GM19238 (cell line): ENCODE measurements at regions not wholly inside any gene's neighbourhood (a gene's known extent, or its start where the extent isn't known, plus 50 kb on each side); places are given as distances from the start of the nearest gene placed in this dataset.
"Not testable (repeated sequence)": the region's sequence is repeated elsewhere in the genome, so short reads cannot be mapped to it uniquely, and the experiment has no call there.

Source experiments
- DNase-seq: peaks from one replicate; pipeline ENCODE4 v3.0.0; 2011; ENCODE audit warnings: low spot score; ENCODE audit not compliant: insufficient read length

GRCh38 chr12:13362260-13362841 lies 165.8 kb downstream of the EMP1 start:
- DNase-seq = peak; percentile 56

DNA sequence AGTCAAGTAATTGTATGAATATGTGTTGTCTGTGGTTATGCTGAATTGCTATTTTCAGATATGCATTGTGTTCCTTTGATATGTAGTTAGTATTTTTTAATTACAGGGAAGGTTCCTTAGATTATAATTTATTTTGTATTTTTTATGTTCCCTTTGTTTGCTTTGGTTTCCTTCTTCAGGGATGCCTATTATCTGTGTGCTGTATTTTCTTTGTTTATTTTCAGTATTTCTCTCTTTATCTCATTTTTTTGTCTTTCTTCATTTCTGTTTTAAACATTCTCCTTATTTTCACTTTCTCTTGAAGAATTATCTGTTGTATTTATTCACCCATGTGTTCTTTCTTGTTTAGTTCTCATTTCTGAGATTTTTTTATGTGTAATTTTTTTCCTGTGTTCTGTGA lies 163.1 kb downstream of the EMP1 start:
- no peak for DNase-seq

DNA sequence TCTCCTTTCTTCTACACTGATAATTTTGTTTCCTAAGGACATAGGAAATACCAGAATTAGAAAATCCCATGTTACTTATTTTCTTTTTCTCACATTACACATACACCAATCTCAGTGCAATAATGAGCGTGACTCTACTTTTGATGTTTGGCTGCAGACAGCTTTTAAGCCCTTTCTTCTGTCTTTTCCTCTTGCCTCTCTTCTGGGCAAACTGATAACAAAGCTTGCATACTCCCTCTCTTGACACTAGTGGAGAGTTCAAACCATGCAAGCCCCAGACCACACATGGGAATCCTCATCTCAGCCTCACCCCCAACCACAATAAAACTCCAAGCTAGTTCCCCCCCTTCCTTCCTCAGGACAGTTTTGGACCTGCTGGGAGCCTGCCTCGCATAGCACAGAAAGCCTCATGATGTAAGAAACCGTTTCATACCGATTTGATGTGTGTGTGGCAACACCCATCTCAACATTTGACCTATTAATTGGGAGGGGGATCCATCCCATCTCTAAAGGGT lies 161.9 kb downstream of the EMP1 start:
- DNase-seq = no peak

- no peak for DNase-seq
Measured at GRCh38 chr12:13350946-13351345, 154.4 kb downstream of the EMP1 start.

- no peak for DNase-seq
Measured at GRCh38 chr12:13350381-13350780, 153.9 kb downstream of the EMP1 start.

DNA sequence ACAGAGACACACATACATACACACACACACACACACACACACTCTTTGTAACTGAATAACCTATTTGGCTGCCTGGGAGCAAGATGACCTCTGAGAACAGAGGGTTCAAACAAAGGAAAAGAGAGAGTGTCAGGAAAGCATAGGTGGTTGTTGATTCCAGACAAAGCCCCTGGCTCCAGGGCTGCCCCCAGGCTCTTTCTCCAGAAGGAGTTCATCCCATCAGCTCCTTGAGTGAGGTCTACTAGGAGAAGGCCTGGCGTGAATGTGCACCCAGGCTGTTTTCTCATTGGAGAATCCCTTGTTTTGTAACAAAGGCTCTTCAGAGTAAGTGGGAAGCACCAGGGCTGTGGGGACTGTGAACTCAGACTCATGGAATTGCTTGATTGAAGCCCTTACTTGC lies 151.9 kb downstream of the EMP1 start:
- DNase-seq = no peak

DNA sequence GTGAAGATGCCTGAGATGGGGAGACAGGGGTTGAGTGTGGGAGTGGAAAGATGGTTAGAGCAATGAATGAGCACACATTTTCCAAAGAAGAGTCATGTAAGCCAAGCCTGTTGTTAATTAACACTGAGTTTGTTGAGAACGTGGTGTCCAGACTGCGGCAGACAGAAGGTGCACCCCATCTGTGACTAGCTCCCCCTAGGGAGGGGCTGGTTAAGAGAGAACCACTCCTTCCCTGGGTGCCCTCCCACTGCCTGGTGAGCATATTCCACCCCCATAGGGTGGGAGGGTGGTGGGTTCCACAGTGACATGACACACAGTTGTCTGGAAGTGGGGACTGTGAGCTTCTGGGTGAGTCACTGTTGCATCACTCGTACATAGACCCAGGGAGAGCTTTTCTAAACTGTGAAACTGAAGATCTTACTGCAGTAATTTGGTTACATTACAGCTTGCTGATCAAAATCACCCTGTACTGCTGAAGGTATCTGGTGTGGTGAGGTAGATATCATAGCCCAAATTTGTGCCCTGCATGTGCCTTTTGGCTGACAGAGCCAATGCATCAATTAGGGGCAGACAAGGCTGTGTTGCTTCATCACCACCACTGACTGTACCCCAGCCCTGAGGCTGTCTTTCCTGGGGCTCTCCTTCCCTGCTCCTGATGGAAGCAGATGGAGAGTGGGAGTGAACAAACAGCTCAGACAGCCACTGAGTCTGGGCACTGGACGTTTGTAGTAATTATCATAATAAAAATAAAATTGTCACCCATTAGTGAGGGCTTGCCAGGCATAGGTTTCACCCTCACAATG lies 150.9 kb downstream of the EMP1 start:
- DNase-seq = no peak

DNA sequence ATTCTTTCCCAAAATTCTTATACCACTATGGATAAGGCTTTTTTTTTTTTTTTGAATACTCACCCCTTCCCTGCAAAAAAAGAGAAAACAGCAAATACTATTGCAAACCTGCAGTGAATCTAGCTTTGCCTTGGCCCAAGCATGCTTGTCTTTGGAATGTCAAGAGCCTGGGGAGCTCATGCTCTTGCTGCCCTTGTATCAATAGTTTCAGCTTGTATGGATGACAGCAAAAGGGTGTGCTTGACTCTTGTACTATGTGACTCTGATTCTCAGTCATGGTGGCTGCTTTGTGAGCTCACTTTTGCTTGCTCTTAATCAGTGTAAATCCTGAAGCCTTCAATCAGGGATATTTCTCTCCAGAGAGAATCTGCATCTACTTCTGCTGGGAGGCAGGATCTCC lies 149.2 kb downstream of the EMP1 start:
- DNase-seq = no peak

DNA sequence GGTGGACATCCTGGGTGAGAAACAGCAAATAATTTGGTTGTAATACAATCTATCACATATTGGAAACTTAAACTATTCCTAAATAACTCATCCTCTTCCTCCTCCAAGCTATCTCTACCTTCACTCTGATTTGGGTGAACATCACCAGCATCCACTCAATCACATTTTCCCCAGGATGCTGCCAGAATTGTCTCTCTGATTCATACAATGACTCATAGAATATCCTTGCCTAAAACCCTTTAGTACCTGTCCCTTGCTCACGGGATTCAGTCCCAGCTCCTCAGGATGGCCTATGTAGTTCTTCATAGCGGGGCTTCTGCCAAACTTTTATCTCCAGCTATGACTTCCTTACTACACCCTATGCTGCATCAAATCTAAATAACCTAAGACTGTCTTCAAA lies 146.8 kb downstream of the EMP1 start:
- no peak for DNase-seq

DNA sequence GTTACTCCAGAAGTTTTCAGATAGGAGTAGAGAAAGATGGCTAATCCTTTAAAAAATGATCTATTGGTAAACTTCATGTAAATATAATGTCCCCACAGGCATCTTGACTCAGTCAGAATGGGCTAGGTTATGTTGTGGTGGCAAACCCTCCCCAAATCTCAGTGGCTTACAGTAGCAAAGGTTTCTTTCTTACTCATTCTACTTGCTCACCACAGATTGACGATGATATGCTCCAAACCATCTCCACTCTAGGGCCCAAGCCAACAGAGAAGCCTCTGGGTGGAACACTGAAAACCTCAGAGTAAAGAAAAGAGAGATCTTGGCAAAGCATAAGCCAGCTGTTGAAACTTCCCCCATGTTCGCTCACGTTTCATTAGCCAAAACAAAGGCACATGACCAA lies 146.4 kb downstream of the EMP1 start:
- no peak for DNase-seq

DNA sequence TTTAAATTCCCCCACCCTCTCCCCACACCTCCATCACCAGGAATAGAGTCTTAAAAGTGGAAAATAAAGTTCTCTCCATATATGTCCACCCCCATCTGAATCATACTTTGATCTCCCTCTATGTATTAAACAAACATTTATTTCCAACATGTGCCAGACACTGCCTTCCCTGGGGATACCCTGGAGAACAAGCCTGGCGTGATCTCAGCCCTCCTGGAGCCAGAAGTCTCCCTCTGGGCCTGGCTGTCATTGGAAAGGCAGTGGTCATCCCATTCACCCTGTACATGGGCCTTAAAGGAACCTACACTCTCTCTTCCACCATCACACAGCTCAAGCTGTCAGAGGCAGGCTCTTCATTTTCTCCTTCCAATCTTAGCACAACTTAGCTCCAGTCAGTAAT lies 143.6 kb downstream of the EMP1 start:
- no peak for DNase-seq

GRCh38 chr12:13339538-13339937 lies 143.0 kb downstream of the EMP1 start:
- no peak for DNase-seq

- DNase-seq = no peak
Measured at GRCh38 chr12:13339091-13339490, 142.6 kb downstream of the EMP1 start.

DNA sequence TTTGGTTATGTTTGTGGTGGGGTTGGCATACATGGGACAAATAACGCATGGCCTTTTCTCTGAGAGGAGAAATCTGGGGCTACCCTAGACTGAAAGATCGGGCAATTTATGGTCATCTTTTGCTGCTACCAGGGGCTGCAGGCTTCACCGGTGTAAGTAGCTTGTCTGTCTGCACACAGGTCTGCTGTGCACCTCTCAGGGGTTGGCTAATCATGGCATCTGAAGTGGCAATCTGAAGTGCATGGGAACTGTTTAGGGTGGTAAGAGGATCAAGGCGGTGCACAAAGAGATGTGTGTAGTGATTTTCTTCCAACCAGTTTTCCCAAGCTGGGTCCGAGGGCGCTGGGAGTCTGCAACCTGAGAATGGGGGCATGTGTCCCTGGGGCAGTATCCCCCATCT lies 141.3 kb downstream of the EMP1 start:
- DNase-seq = no peak

DNA sequence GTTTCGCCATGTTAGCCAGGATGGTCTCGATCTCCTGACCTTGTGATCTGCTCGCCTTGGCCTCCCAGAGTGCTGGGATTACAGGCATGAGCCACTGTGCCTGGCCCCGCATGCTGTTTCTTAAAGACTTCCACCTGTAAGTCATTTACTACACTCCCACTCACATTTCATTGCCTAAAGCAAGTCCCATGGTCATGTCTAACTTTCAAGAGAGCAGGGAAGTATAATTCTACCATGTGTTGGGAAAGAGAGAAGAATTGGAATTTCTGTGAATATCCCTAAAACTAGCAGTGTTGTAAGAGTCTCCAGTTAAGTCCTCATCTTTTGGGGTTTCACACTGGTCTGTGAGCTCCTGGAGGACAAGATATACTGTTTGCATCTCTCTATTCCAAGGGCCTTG lies 139.7 kb downstream of the EMP1 start:
- DNase-seq = no peak

DNA sequence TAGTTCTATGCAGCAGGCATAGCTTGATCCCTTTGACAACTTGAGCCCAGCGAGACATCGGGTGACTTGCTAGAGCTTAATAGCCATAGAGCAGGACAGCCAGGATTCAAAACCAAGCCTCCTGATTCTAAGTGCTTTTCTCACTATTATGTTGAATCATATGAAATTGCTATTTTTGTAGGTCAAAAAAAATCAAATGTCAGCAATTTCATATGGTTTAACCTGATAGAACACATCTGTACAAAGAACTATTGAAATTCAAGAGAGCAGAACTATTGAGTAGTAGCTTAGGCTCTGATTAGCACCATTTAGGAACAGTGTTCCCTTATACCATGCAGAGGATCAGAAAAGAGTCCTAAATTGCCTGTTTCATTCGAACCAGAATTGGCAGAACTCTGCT lies 132.0 kb downstream of the EMP1 start:
- no peak for DNase-seq

DNA sequence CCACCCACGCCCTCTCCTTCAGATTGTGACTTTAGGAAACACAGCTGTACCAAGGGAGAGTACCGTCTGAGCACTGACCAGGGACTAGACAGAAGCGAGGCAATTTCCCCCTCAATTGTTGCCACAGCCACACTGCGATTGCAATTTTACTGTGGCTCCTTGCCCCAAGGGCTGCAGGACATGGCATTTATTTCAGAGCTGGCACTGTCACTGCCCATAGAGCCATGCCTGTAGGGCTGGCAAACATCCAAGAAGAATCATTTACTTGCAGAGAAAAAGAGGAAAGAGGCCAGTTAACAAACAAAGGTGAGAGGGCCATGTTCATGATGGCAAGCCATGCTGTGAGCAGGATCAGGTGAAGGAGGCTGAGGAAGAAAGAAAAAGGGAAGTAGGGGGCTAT lies 129.6 kb downstream of the EMP1 start:
- DNase-seq = no peak

DNA sequence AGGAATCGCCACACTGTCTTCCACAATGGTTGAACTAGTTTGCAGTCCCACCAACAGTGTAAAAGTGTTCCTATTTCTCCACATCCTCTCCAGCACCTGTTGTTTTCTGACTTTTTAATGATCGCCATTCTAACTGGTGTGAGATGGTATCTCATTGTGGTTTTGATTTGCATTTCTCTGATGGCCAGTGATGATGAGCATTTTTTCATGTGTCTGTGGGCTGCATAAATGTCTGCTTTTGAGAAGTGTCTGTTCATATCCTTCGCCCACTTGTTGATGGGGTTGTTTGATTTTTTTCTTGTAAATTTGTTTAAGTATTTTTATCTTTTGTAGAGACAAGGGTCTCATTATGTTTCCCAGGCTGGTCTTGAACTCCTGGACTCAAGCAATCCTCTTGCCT lies 128.5 kb downstream of the EMP1 start:
- DNase-seq = not testable (repeated sequence)

DNA sequence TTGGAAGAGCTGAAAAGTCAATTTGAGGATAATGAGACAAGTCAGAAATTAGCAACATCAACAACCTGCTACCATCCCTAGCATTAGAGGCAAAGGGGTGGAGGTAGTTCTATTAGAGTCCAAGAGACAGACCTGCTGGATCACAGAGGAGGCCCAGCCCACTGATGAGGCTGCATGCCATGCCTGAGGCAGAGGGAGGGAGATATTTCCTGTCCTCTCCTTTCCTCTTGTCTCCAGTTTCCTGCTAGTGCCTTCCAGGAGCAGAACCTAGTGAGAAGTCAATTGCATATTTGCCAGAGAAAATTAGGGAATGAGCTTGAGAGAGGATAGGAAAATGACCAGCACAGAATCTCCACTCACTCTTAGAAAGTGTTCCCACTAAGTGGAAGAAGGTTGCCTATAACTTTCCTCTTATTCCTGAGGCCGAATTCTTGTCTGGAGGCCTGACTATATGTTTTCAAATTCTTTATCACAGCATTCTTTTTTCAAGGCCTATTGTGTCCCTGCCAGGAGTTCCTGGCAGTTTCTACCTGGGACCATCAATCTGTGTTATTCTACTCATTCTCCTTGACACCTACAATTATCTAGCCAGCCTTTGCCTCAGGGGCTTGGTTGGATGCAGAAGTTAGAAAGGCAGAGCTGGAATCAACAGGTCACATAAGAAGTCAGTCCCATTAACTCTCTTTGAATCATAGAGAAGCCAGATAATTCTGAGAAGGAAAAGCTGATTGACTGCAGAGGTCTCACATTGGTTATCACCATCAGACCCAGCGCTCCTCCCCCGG lies 121.9 kb downstream of the EMP1 start:
- no peak for DNase-seq

DNA sequence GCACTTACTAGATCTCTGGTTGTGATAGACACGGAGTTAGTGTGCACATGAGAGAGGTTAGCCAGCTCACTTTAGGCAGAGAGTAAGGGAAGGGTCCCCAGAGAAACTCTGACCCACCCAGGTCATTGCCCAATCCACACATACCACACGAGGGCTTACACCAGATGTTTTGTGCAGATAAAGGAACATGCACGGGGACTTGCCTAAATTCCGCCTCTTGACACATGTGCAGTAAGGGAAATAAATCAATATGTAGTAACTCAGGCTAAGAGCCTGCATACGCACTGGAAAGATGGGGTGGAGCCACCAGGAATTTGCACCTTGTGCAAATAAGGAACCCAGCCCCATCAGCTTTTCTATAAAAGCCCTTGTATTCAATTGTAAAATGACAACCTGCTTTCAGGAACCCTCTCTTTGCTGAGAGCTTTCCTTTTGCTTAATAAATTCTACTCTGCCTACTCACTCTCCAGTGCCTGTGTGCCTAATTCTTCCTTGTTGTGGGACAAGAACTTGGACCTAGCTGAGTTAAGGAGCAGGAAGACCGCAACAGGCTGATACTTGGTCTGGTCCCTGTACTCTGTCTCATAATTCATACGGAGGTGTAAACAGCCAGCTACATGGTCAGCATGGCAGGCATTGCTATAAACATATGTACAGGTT lies 120.2 kb downstream of the EMP1 start:
- DNase-seq = no peak

GRCh38 chr12:13313886-13314285 lies 117.4 kb downstream of the EMP1 start:
- no peak for DNase-seq

DNA sequence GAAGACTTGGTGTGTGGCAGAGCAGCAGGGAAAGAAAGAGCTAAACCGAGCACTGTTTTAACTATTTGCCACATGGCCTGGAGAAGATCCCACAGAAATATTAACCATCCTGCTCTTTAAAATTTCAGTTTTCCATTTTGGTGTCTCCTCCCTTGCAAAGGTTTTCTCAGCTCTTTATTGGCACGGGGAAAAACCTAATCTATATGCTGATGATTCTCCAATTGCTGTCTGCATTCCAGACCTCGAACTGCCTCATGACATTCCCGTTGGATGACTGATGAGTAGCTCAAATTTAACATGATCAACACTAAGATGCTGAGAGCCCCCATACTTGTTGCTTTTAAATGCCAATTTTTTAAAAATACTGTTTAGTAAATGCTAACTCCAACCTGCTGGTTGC lies 115.0 kb downstream of the EMP1 start:
- DNase-seq = no peak
